Neutrophil (primary cell): ENCODE measurements at regions not wholly inside any gene's neighbourhood (a gene's known extent, or its start where the extent isn't known, plus 50 kb on each side); places are given as distances from the start of the nearest gene placed in this dataset.

Source experiments
- H3K27ac ChIP-seq: fragments of 200-600 bp; sonication (generic); 2 replicates; pipeline ENCODE4 v1.5.1; 2016; ENCODE audit warnings: mild to moderate bottlenecking, moderate library complexity
- H3K27me3 ChIP-seq: fragments of 200-600 bp; sonication (generic); 2 replicates; pipeline ENCODE4 v1.6.0; 2016; ENCODE audit warnings: mild to moderate bottlenecking
- H3K36me3 ChIP-seq: fragments of 200-600 bp; sonication (generic); 2 replicates; pipeline ENCODE4 v1.5.1; 2017
- H3K4me1 ChIP-seq, 2 experiments: fragments of 200-600 bp in 1 of 2; sonication (generic) in 1 of 2; 1 replicate in 1 of 2; 2 replicates in 1 of 2; pipeline versions ENCODE4 v1.5.1 to v1.6.1; 2013 to 2016; ENCODE audit warnings: low read depth in 1 of 2, low read length in 1 of 2, mild to moderate bottlenecking in 1 of 2, moderate library complexity in 1 of 2; ENCODE audit not compliant: control insufficient read depth in 1 of 2, insufficient read depth in 1 of 2
- H3K4me3 ChIP-seq, 2 experiments: fragments of 200-600 bp in 1 of 2; sonication (generic) in 1 of 2; 1 replicate in 1 of 2; 2 replicates in 1 of 2; pipeline ENCODE4 v1.5.1; 2013 to 2016; ENCODE audit warnings: low read depth in 1 of 2, low read length in 1 of 2, mild to moderate bottlenecking in 1 of 2, moderate library complexity in 1 of 2
- H3K9me3 ChIP-seq: fragments of 200-600 bp; sonication (generic); 2 replicates; pipeline ENCODE4 v1.5.1; 2016
- TF ChIP-seq, protein P1 (sequence below): fragments of 200-600 bp; sonication (generic); IDR thresholded peaks from 2 replicates; pipeline ENCODE4 v1.5.1; 2016; ENCODE audit warnings: antibody characterized with exemption

DNA sequence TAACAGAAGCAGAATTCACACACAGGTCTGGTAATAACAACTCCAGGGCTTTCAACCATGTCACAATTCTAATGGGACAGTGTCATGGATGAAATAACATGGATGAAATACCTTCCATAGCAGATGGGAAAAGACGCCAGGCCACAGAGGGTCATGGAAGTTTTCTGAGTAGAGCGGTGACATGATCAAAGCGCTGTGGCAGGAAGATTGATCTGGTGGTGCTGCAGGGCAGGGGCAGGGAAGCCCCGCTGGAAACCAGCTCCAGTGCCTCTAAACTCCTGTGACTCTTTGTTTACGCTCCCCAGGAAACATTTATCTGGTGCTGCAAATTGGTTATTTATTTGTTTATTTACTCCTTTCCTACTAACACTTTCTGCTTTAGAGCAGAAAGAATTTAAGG, 108.3 kb upstream of the HMGA2 start:
- H3K4me3 ChIP-seq: no peak overlapping the region
- H3K4me1 ChIP-seq: no peaks in the 10 kb centered on the region
- peaks cover 23% of the 10 kb centered on the region for H3K27me3 ChIP-seq
- no peaks in the 10 kb centered on the region for H3K36me3 ChIP-seq
- no peak overlapping the region for H3K27ac ChIP-seq
- no peaks in the 10 kb centered on the region for H3K9me3 ChIP-seq
- TF ChIP-seq, protein P1, sequence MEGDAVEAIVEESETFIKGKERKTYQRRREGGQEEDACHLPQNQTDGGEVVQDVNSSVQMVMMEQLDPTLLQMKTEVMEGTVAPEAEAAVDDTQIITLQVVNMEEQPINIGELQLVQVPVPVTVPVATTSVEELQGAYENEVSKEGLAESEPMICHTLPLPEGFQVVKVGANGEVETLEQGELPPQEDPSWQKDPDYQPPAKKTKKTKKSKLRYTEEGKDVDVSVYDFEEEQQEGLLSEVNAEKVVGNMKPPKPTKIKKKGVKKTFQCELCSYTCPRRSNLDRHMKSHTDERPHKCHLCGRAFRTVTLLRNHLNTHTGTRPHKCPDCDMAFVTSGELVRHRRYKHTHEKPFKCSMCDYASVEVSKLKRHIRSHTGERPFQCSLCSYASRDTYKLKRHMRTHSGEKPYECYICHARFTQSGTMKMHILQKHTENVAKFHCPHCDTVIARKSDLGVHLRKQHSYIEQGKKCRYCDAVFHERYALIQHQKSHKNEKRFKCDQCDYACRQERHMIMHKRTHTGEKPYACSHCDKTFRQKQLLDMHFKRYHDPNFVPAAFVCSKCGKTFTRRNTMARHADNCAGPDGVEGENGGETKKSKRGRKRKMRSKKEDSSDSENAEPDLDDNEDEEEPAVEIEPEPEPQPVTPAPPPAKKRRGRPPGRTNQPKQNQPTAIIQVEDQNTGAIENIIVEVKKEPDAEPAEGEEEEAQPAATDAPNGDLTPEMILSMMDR: no peak

DNA sequence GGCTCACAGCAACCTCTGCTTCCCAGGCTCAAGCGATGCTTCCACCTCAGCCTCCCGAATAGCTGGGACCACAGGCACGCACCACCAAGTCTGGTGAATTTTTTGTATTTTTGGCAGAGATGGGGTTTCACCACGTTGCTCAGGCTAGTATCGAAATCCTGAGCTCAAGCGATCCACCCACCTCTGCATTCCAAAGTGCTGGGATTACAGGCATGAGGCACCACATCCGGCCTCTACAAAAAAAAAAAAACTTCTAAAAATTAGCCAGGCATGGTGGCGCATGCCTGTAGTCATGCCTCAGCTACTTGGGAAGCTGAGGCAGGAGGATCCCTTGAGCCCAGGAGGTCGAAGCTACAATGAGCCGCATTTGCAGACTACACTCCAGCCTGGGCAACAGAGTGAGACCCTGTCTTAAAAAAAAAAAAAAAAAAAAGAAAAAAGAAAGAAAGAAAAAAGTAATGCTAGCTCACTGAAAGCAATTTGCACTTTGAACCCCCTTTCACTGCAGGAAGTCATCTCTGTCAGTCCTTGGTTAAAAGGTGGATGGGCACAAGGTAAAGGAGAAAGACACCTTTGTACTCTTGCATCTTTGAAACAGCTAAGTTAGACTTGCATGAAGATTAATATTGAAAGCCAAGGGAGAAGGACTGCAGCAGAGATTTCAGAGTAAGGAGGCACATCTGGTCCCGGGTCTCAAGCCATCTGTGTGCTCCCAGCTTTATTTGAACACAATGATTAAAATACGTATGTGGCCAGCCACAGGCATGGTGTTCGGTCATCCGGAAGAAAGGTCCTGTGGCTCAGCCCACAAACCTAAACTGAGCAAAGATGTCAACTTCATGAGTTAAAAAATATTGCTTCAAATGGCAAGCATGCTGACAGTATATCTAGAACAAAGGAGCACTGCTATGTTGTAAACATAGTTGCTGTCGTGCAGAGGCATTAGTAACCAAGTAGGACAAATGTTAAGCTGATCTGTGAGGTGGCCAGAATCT, 103.8 kb upstream of the HMGA2 start:
- no peaks in the 10 kb centered on the region for H3K9me3 ChIP-seq
- peaks cover 53% of the 10 kb centered on the region for H3K27me3 ChIP-seq
- no peaks in the 10 kb centered on the region for H3K4me1 ChIP-seq
- H3K36me3 ChIP-seq: no peaks in the 10 kb centered on the region
- TF ChIP-seq, protein P1: no peak
- no peak overlapping the region for H3K27ac ChIP-seq
- no peak overlapping the region for H3K4me3 ChIP-seq

DNA sequence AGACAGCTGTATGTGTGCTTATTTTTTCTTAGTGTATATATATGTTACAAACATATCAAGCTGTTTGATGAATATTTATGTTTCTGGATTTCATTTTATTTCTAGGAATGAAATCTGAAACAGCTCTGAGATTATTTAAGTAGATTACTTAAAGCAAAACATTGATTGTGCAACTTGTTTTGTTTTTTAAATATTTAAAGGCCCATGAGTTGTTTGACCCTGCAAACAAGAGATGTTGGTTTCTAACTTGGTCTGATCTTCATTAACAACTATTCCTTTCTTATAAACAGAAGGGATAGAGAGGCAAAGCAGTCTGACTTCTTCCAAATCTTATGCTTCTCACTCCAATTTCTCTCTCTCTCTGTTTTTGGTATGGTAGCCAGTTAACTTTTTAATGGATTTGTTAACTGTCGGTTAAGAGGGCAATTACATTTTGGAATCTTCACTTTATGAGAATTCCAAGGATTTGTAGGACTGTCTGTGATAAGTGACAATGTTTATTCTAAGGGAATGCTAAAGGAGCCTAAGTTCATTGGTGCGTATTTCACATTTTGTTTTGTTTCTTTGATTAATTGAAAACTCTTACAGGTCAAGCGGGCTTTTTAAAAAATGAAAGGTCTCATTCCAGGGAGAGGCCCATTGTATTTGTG, 102.6 kb upstream of the HMGA2 start:
- H3K9me3 ChIP-seq: no peaks in the 10 kb centered on the region
- H3K27me3 ChIP-seq: peaks cover 65% of the 10 kb centered on the region
- H3K27ac ChIP-seq: no peak overlapping the region
- H3K36me3 ChIP-seq: no peaks in the 10 kb centered on the region
- H3K4me1 ChIP-seq: no peaks in the 10 kb centered on the region
- TF ChIP-seq, protein P1: no peak
- H3K4me3 ChIP-seq: no peak overlapping the region

DNA sequence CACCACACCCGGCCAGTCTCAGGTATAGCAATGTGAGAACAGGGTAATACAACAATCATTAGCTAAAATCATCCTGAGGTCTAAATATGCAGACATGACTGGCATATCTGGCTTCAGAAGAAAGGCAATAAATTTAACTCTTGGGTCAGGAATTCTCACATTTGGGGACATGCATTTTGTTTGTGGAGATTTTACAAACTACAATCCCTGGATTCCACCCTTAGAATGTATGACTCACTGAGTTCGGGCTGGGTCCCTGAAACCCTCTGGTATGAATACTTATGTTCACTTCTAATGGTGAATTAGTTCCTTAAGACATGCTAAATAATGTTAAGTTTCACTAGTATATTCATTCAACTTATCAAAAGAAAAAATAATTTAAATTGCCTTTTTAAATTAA, 98.9 kb upstream of the HMGA2 start:
- H3K9me3 ChIP-seq: no peaks in the 10 kb centered on the region
- no peak overlapping the region for H3K4me3 ChIP-seq
- H3K27me3 ChIP-seq: peaks cover 84% of the 10 kb centered on the region
- H3K36me3 ChIP-seq: no peaks in the 10 kb centered on the region
- TF ChIP-seq, protein P1: no peak
- H3K27ac ChIP-seq: no peak overlapping the region
- peaks cover 0 to 4% of the 10 kb centered on the region in 2 experiments for H3K4me1 ChIP-seq

DNA sequence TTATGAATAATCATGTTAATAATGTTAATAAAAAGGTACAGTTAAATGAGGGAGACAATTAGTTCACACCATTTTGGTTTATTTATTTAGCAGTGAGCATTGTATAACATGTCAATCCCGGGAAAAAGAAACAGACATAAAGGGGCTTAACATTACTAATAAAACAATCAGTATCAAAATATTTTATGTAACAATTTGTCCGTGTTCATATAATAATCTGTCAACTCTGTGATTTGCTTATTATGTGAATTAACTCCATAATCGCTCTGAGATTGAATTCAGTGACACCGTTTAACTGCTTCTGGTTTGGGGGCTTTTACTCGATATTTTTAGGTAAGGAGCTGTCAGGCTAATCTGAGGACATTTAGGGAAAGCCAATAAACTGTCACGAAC, 95.8 kb upstream of the HMGA2 start:
- H3K27me3 ChIP-seq: peaks cover 86% of the 10 kb centered on the region
- H3K4me3 ChIP-seq: no peak overlapping the region
- peaks cover 0 to 4% of the 10 kb centered on the region in 2 experiments for H3K4me1 ChIP-seq
- no peaks in the 10 kb centered on the region for H3K36me3 ChIP-seq
- TF ChIP-seq, protein P1: no peak
- no peaks in the 10 kb centered on the region for H3K9me3 ChIP-seq
- no peak overlapping the region for H3K27ac ChIP-seq
